ENCODE measurements at regions not wholly inside any gene's neighbourhood (a gene's known extent, or its start where the extent isn't known, plus 50 kb on each side); places are given as distances from the start of the nearest gene placed in this dataset.

- CTCF ChIA-PET, result no interaction called here
- ATAC-seq (no peak), DNase-seq (no peak)
- POLR2A ChIA-PET, result no interaction called here
- Mint-ChIP-seq H3K27ac (no peak overlapping the region), H3K9me3 (no peaks in the 10 kb centered on the region), H3K36me3 (ENCODE audit: low read depth) (no peaks in the 10 kb centered on the region), H3K27me3 (no peaks in the 10 kb centered on the region), H3K4me1 (ENCODE audit: low read depth) (peaks cover 6% of the 10 kb centered on the region), H3K4me3 (no peak overlapping the region)
- TF ChIP-seq CTCF (IDR thresholded peaks at IDR 0.05), result no peak
- intact Hi-C loops (cut with micrococcal nuclease), result no loop called here
These were observed 280.3 kb downstream of the KLF5 start for GRCh38 chr13:73339086-73339485.

GRCh38 chr13:73338389-73338788, 279.6 kb downstream of the KLF5 start:
- intact Hi-C loops (cut with micrococcal nuclease), result no loop called here
- no peak for DNase-seq

GRCh38 chr13:73337532-73337931, 278.7 kb downstream of the KLF5 start:
- H3K36me3 Mint-ChIP-seq (ENCODE audit: low read depth), result no peaks in the 10 kb centered on the region
- H3K27ac Mint-ChIP-seq, result no peak overlapping the region
- no peak for TF ChIP-seq CTCF (IDR thresholded peaks at IDR 0.05)
- DNase-seq (no peak), ATAC-seq (no peak)
- POLR2A ChIA-PET, result interaction anchor here (0.6 kb wide), 2 partner anchors 106 to 478 kb away, joined by 3 to 6 read pairs; no protein-coding TSS in a partner anchor
- H3K27me3 Mint-ChIP-seq, result no peaks in the 10 kb centered on the region
- CTCF ChIA-PET, result no interaction called here
- no peaks in the 10 kb centered on the region for H3K9me3 Mint-ChIP-seq
- intact Hi-C loops (cut with micrococcal nuclease), result no loop called here
- no peak overlapping the region for H3K4me3 Mint-ChIP-seq
- H3K4me1 Mint-ChIP-seq (ENCODE audit: low read depth), result peaks cover 6% of the 10 kb centered on the region

More at GRCh38 chr13:73338389-73338788, 279.6 kb downstream of the KLF5 start:
- no peak for ATAC-seq
- H3K9me3 Mint-ChIP-seq, result no peaks in the 10 kb centered on the region
- H3K27me3 Mint-ChIP-seq, result no peaks in the 10 kb centered on the region
- no peaks in the 10 kb centered on the region for H3K36me3 Mint-ChIP-seq (ENCODE audit: low read depth)
- H3K4me3 Mint-ChIP-seq, result no peak overlapping the region
- POLR2A ChIA-PET, result interaction anchor here (0.6 kb wide), 2 partner anchors 106 to 477 kb away, joined by 3 to 6 read pairs; no protein-coding TSS in a partner anchor
- H3K4me1 Mint-ChIP-seq (ENCODE audit: low read depth), result peaks cover 6% of the 10 kb centered on the region
- H3K27ac Mint-ChIP-seq, result no peak overlapping the region
- no peak for TF ChIP-seq CTCF (IDR thresholded peaks at IDR 0.05)
- CTCF ChIA-PET, result no interaction called here

GRCh38 chr13:73336773-73337172, 278.0 kb downstream of the KLF5 start:
- Mint-ChIP-seq H3K36me3 (ENCODE audit: low read depth) (no peaks in the 10 kb centered on the region), H3K27me3 (no peaks in the 10 kb centered on the region), H3K9me3 (no peaks in the 10 kb centered on the region), H3K4me1 (ENCODE audit: low read depth) (peaks cover 6% of the 10 kb centered on the region), H3K27ac (no peak overlapping the region), H3K4me3 (no peak overlapping the region)
- CTCF ChIA-PET, result no interaction called here
- intact Hi-C loops (cut with micrococcal nuclease), result no loop called here
- DNase-seq, result no peak
- no peak for ATAC-seq
- no peak for TF ChIP-seq CTCF (IDR thresholded peaks at IDR 0.05)
- POLR2A ChIA-PET, result no interaction called here

GRCh38 chr13:73335944-73336343, 277.1 kb downstream of the KLF5 start:
- ChIA-PET CTCF (no interaction called here), POLR2A (no interaction called here)
- intact Hi-C loops (cut with micrococcal nuclease), result no loop called here
- Mint-ChIP-seq H3K4me1 (ENCODE audit: low read depth) (peaks cover 6% of the 10 kb centered on the region), H3K4me3 (no peak overlapping the region), H3K27me3 (no peaks in the 10 kb centered on the region), H3K9me3 (no peaks in the 10 kb centered on the region), H3K27ac (no peak overlapping the region), H3K36me3 (ENCODE audit: low read depth) (no peaks in the 10 kb centered on the region)
- DNase-seq (no peak), ATAC-seq (no peak)
- TF ChIP-seq CTCF (IDR thresholded peaks at IDR 0.05), result no peak
